Brain microvascular endothelial cell (primary cell): ENCODE measurements at regions not wholly inside any gene's neighbourhood (a gene's known extent, or its start where the extent isn't known, plus 50 kb on each side); places are given as distances from the start of the nearest gene placed in this dataset.

ENCODE experiments used
- DNase-seq: peaks from one replicate; pipeline ENCODE4 v3.0.0-alpha.2; 2020
- H3K27ac ChIP-seq: fragments of 250-450 bp; sonication (Bioruptor Pico); 2 replicates; pipeline ENCODE4 v1.5.1; 2020; ENCODE audit warnings: mild to moderate bottlenecking, moderate library complexity
- H3K27me3 ChIP-seq: fragments of 250-450 bp; sonication (Bioruptor Pico); replicated peaks from 2 replicates; pipeline ENCODE4 v1.5.1; 2020; ENCODE audit warnings: mild to moderate bottlenecking
- H3K36me3 ChIP-seq: fragments of 250-450 bp; sonication (Bioruptor Pico); replicated peaks from 2 replicates; pipeline ENCODE4 v1.5.1; 2020; ENCODE audit warnings: mild to moderate bottlenecking
- H3K4me3 ChIP-seq: 2 replicates; pipeline ENCODE4 v1.5.1; 2011; ENCODE audit warnings: low read depth, mild to moderate bottlenecking, control low read depth, low read length, moderate library complexity
- in situ Hi-C: cut with HindIII; loops from 2 replicates; pipeline ENCODE4 v1.10.0; 2017; ENCODE audit warnings: low sequenced_read_pairs, low pct_ligation_motif_present
- TF ChIP-seq, protein P1 (sequence below): IDR thresholded peaks from 2 replicates; pipeline ENCODE4 v1.5.1; 2011; ENCODE audit warnings: low read depth, mild to moderate bottlenecking, moderate library complexity, low read length, control low read depth, inconsistent platforms; ENCODE audit errors: missing control alignments

DNA sequence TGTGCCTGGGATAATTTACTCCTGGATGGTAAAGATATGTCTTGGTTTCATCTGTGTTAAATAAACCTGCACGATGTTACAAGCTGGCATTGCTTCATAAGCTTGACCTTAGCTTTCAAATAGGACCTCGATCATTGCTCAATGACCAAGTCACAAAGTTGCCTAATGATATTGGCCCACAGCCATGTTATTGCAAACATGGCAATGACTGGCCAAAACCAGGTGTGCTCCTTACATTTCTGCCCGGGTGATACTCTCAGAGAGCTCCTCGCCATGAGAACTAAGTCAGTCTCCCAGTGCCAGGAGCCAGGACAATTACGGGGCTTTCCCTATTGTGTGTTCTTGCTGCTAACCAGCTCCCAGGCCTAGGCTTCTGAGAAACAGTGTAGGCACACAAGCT lies 72.5 kb upstream of the CYP1B1 start:
- DNase-seq = no peak
- H3K4me3 ChIP-seq = no peak overlapping the region
- TF ChIP-seq, protein P1, sequence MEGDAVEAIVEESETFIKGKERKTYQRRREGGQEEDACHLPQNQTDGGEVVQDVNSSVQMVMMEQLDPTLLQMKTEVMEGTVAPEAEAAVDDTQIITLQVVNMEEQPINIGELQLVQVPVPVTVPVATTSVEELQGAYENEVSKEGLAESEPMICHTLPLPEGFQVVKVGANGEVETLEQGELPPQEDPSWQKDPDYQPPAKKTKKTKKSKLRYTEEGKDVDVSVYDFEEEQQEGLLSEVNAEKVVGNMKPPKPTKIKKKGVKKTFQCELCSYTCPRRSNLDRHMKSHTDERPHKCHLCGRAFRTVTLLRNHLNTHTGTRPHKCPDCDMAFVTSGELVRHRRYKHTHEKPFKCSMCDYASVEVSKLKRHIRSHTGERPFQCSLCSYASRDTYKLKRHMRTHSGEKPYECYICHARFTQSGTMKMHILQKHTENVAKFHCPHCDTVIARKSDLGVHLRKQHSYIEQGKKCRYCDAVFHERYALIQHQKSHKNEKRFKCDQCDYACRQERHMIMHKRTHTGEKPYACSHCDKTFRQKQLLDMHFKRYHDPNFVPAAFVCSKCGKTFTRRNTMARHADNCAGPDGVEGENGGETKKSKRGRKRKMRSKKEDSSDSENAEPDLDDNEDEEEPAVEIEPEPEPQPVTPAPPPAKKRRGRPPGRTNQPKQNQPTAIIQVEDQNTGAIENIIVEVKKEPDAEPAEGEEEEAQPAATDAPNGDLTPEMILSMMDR = no peak
- no peaks in the 10 kb centered on the region for H3K27me3 ChIP-seq
- no peak overlapping the region for H3K27ac ChIP-seq
- in situ Hi-C loops = no loop called here
- H3K36me3 ChIP-seq = no peaks in the 10 kb centered on the region

DNA sequence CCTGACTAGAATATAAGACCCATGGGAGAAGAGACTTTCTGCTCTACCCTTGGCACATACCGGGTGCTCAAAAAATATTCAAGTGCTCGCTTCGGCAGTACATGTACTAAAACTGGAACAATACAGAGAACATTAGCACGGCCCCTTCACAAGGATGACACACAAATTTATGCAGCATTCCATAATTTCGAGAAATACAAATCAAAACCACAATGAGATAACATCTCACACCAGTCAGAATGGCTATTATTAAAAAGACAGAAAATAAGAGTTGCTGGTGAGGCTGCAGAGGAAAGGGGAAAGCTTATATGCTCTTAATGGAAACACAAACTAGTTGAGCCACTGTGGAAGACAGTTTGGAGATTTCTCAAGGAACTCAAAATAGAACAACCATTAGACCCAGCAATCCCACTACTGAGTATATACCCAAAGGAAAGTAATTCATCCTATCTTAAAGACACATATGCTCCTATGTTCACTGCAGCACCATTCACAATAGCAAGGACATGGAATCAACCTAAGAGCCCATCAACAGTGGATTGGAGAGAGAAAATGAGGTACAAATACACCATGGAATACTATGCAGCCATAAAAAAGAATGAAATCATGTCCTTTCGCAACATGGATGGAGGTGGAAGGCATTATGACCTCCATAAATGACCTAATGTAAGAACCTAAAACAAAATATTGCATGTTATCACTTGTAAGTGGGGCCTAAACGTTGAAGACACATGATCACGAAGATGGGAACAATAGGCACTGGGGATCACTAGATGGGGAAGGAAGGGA lies 71.6 kb upstream of the CYP1B1 start:
- Histone ChIP-seq H3K4me3 (no peak overlapping the region), H3K27ac (peak overlapping the region; percentile 99), H3K36me3 (no peaks in the 10 kb centered on the region), H3K27me3 (no peaks in the 10 kb centered on the region)
- peak; percentile 80 for DNase-seq
- TF ChIP-seq, protein P1 = no peak
- in situ Hi-C loops = no loop called here

- H3K4me3 ChIP-seq = no peak overlapping the region
- in situ Hi-C loops = no loop called here
- H3K36me3 ChIP-seq = no peaks in the 10 kb centered on the region
- H3K27ac ChIP-seq = peak overlapping the region; percentile 99
- H3K27me3 ChIP-seq = no peaks in the 10 kb centered on the region
- TF ChIP-seq, protein P1 = no peak
- DNase-seq = peak; percentile 96
These were observed 71.0 kb upstream of the CYP1B1 start for GRCh38 chr2:38146907-38147307.

- in situ Hi-C loops = no loop called here
- H3K27me3 ChIP-seq = no peaks in the 10 kb centered on the region
- peak overlapping the region; percentile 99 for H3K27ac ChIP-seq
- peak; percentile 89 for DNase-seq
- no peaks in the 10 kb centered on the region for H3K36me3 ChIP-seq
- peak overlapping the region; percentile 12 for H3K4me3 ChIP-seq
- TF ChIP-seq, protein P1 = no peak
These were observed 70.4 kb upstream of the CYP1B1 start for GRCh38 chr2:38146275-38146906.

DNA sequence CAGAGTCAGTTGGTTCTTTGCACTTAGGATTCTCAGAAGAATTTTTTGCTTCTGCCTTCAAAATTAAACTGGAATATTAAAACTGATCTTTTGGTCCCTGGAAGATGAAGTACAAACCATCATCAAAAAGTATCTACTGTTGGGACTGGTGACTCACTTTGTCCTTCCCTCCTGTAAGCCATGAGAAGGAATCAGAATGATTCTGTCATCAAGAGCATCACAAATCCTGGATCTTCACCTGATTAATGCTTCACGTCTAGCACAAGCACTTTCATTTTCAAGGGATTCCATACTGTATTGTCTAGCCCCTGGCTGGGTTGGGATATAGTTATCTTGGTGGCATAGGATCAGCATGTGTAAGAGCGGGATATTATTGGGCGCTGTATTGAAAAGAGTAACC lies 69.3 kb upstream of the CYP1B1 start:
- no peaks in the 10 kb centered on the region for H3K36me3 ChIP-seq
- in situ Hi-C loops = no loop called here
- H3K27me3 ChIP-seq = no peaks in the 10 kb centered on the region
- no peak overlapping the region for H3K4me3 ChIP-seq
- TF ChIP-seq, protein P1 = no peak
- H3K27ac ChIP-seq = peak overlapping the region; percentile 99
- DNase-seq = peak; percentile 15

DNA sequence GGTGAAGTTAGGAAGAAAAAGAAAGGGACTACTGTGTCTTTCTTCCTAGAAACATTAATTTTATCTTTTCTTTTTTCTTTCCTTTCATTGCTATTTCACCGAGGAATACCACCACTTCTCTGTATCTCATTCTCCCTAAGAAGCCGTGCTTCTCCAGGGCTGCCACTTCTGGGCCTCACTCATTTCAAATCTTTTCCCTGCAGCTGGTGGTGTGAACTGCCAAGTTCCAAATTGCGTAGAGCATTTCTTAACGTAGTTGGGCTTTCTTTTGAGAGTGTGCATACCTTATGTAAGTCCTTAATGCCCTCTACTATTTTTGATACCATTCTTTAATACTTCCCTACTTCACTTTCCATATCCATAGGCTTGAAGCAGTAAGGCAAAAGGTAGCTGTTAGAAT lies 66.7 kb upstream of the CYP1B1 start:
- H3K27ac ChIP-seq = no peak overlapping the region
- no peak overlapping the region for H3K4me3 ChIP-seq
- in situ Hi-C loops = no loop called here
- no peak for DNase-seq
- TF ChIP-seq, protein P1 = no peak
- H3K27me3 ChIP-seq = no peaks in the 10 kb centered on the region
- H3K36me3 ChIP-seq = no peaks in the 10 kb centered on the region
